ENCODE measurements at regions not wholly inside any gene's neighbourhood (a gene's known extent, or its start where the extent isn't known, plus 50 kb on each side); places are given as distances from the start of the nearest gene placed in this dataset.

GRCh38 chr7:114342431-114343179 lies 72.0 kb upstream of the FOXP2 start:
- TF ChIP-seq CTCF (IDR thresholded peaks at IDR 0.05; ENCODE audit: low read depth, low read length) (no peak), POLR2A (IDR thresholded peaks at IDR 0.05; ENCODE audit: extremely low read depth, insufficient read length) (no peak)

Measured in NB4 (cell line).